ENCODE measurements at regions not wholly inside any gene's neighbourhood (a gene's known extent, or its start where the extent isn't known, plus 50 kb on each side); places are given as distances from the start of the nearest gene placed in this dataset.

DNA sequence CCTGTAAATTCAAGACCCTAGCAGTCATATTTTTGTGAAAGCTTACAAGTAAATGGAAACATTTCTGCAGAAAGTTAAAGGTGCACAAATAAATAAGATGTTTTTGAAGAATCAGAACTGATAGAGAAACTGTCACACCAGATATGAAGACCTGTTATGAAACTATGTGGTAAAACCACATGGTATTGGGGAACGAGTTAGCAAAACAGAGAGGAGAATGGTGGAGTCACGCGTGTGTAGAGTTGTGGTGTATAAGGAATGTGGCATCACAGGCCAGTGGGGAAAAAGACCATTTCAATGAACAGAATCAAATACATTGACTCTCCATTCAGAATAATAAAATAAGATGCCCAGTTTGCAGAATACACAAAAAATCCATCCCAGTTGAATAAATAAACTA lies 477.2 kb downstream of the ICE1 start:
- no peaks in the 10 kb centered on the region for H3F3A ChIP-seq (ENCODE audit: insufficient read depth, low read length)
- no peak overlapping the region for H3K9ac ChIP-seq (ENCODE audit: low read length)
- no peaks in the 10 kb centered on the region for H3K9me3 ChIP-seq (ENCODE audit: low read length)
- TF ChIP-seq, protein P1, sequence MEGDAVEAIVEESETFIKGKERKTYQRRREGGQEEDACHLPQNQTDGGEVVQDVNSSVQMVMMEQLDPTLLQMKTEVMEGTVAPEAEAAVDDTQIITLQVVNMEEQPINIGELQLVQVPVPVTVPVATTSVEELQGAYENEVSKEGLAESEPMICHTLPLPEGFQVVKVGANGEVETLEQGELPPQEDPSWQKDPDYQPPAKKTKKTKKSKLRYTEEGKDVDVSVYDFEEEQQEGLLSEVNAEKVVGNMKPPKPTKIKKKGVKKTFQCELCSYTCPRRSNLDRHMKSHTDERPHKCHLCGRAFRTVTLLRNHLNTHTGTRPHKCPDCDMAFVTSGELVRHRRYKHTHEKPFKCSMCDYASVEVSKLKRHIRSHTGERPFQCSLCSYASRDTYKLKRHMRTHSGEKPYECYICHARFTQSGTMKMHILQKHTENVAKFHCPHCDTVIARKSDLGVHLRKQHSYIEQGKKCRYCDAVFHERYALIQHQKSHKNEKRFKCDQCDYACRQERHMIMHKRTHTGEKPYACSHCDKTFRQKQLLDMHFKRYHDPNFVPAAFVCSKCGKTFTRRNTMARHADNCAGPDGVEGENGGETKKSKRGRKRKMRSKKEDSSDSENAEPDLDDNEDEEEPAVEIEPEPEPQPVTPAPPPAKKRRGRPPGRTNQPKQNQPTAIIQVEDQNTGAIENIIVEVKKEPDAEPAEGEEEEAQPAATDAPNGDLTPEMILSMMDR (IDR thresholded peaks at IDR 0.05; ENCODE audit: low read length) = no peak
- TF ChIP-seq EZH2 (IDR thresholded peaks at IDR 0.05; ENCODE audit: borderline replicate concordance, low read length) = no peak
- H3K4me3 ChIP-seq (ENCODE audit: low read depth, low read length, poor library complexity, severe bottlenecking) = no peak overlapping the region
- no peaks in the 10 kb centered on the region for H3K9me2 ChIP-seq (ENCODE audit: low read depth, low read length)
- no peaks in the 10 kb centered on the region for H3K27me3 ChIP-seq (ENCODE audit: insufficient read depth, low read length)
- no peak overlapping the region for H3K27ac ChIP-seq (ENCODE audit: low read depth, low read length, poor library complexity, severe bottlenecking)
- H3K36me3 ChIP-seq (ENCODE audit: insufficient read depth, low read length) = no peaks in the 10 kb centered on the region
- no peaks in the 10 kb centered on the region for H4K20me1 ChIP-seq (ENCODE audit: insufficient read depth, low read length)
- no peaks in the 10 kb centered on the region for H3K4me1 ChIP-seq (ENCODE audit: insufficient read depth, low read length, severe bottlenecking)
- no peak overlapping the region for H3K4me2 ChIP-seq (ENCODE audit: low read length)
- no peak overlapping the region for H2AFZ ChIP-seq (ENCODE audit: low read length)
- no peaks in the 10 kb centered on the region for H3K79me2 ChIP-seq (ENCODE audit: insufficient read depth, low read length)

DNA sequence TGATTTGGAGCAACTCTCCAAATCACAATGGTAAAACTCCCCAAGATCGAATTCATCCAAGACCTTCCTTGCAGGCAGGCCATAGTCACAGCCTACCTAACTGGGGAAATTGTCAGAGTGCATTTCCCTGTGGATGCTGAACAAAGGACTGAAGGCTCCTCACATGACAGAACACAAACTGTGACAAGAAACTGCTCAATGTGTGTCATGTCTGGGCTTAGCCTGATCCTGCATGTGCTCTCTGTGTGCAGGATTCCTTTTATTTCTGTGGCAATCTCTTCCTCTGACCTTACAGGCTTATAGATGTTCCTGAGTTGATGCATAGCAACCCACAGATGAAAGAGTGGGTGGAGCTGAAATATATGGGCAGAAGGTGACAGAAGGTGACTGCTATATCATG lies 465.8 kb downstream of the ICE1 start:
- no peak overlapping the region for H2AFZ ChIP-seq (ENCODE audit: low read length)

DNA sequence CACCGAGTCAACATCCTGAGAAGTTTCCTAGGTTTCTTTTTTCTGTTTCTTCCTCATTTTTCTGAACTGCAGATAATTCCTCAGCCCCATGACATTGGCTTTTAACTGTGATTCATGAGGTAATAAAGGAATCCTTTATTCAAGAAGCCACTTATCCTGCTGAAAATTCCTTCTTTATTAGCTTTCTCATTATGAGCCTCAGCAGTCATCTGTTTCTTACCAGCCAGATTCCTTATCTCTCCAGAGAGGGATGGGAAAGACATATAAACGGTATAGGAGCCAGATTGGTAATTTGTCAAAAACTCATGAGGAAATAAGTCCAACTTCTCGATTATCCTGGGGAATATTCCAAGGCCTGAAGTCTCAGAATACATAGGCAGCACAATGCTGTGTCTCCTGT lies 465.4 kb downstream of the ICE1 start:
- Histone ChIP-seq H4K20me1 (ENCODE audit: insufficient read depth, low read length) (no peaks in the 10 kb centered on the region), H3K4me2 (ENCODE audit: low read length) (no peak overlapping the region), H3K9ac (ENCODE audit: low read length) (no peak overlapping the region), H2AFZ (ENCODE audit: low read length) (no peak overlapping the region), H3K4me3 (ENCODE audit: low read depth, low read length, poor library complexity, severe bottlenecking) (no peak overlapping the region), H3K27ac (ENCODE audit: low read depth, low read length, poor library complexity, severe bottlenecking) (no peak overlapping the region), H3F3A (ENCODE audit: insufficient read depth, low read length) (no peaks in the 10 kb centered on the region), H3K79me2 (ENCODE audit: insufficient read depth, low read length) (no peaks in the 10 kb centered on the region), H3K27me3 (ENCODE audit: insufficient read depth, low read length) (no peaks in the 10 kb centered on the region), H3K9me2 (ENCODE audit: low read depth, low read length) (no peaks in the 10 kb centered on the region), H3K36me3 (ENCODE audit: insufficient read depth, low read length) (no peaks in the 10 kb centered on the region), H3K9me3 (ENCODE audit: low read length) (no peaks in the 10 kb centered on the region), H3K4me1 (ENCODE audit: insufficient read depth, low read length, severe bottlenecking) (no peaks in the 10 kb centered on the region)
- no peak for TF ChIP-seq EZH2 (IDR thresholded peaks at IDR 0.05; ENCODE audit: borderline replicate concordance, low read length)
- TF ChIP-seq, protein P1 (IDR thresholded peaks at IDR 0.05; ENCODE audit: low read length) = no peak

More for the DNA sequence above, 465.8 kb downstream of the ICE1 start:
- H3K79me2 ChIP-seq (ENCODE audit: insufficient read depth, low read length) = no peaks in the 10 kb centered on the region
- H3K4me1 ChIP-seq (ENCODE audit: insufficient read depth, low read length, severe bottlenecking) = no peaks in the 10 kb centered on the region
- H4K20me1 ChIP-seq (ENCODE audit: insufficient read depth, low read length) = no peaks in the 10 kb centered on the region
- H3K27ac ChIP-seq (ENCODE audit: low read depth, low read length, poor library complexity, severe bottlenecking) = no peak overlapping the region
- H3K4me2 ChIP-seq (ENCODE audit: low read length) = no peak overlapping the region
- H3K36me3 ChIP-seq (ENCODE audit: insufficient read depth, low read length) = no peaks in the 10 kb centered on the region
- no peak for TF ChIP-seq EZH2 (IDR thresholded peaks at IDR 0.05; ENCODE audit: borderline replicate concordance, low read length)
- TF ChIP-seq, protein P1 (IDR thresholded peaks at IDR 0.05; ENCODE audit: low read length) = no peak
- H3F3A ChIP-seq (ENCODE audit: insufficient read depth, low read length) = no peaks in the 10 kb centered on the region
- no peak overlapping the region for H3K4me3 ChIP-seq (ENCODE audit: low read depth, low read length, poor library complexity, severe bottlenecking)
- no peaks in the 10 kb centered on the region for H3K9me2 ChIP-seq (ENCODE audit: low read depth, low read length)
- no peaks in the 10 kb centered on the region for H3K9me3 ChIP-seq (ENCODE audit: low read length)
- no peaks in the 10 kb centered on the region for H3K27me3 ChIP-seq (ENCODE audit: insufficient read depth, low read length)
- no peak overlapping the region for H3K9ac ChIP-seq (ENCODE audit: low read length)
